K562 (cell line): ENCODE measurements at regions not wholly inside any gene's neighbourhood (a gene's known extent, or its start where the extent isn't known, plus 50 kb on each side); places are given as distances from the start of the nearest gene placed in this dataset.

Source experiments
- ATAC-seq: fragments of 200-7000 bp; cut with Tn5 transposase; 3 replicates; pipeline ENCODE4 v1.9.1; 2020; ENCODE audit warnings: moderate library complexity
- BruUV-seq: library from RNA; stranded (reverse); fragments of 400-500 nt; replicated peaks from 2 replicates; lab custom pipeline; 2021; lab: Mats Ljungman, UMichigan
- CTCF ChIA-PET: fragments of 300-600 bp; formaldehyde crosslinking; extraction: SDS; loops from one replicate; lab custom pipeline; 2021; ENCODE audit warnings: low intra/inter-chr PET ratio; lab: Yijun Ruan, JAX
- POLR2A ChIA-PET: fragments of 300-600, 350-650 bp; sonication (Branson Sonifier 250); formaldehyde crosslinking; extraction: SDS; loops from one replicate; lab custom pipeline; 2021; ENCODE audit warnings: antibody characterized with exemption, inconsistent platforms; lab: Yijun Ruan, JAX
- DNase-seq, 4 experiments: peaks; one replicate each; pipeline versions ENCODE4 v3.0.0 to v3.0.0-alpha.2; 2011 to 2018; ENCODE audit warnings: low spot score in 3 of 4, mixed read lengths in 3 of 4; ENCODE audit errors: extremely low read depth in 1 of 4
- FAIRE-seq: peaks from 2 replicates; lab custom pipeline; 2011; peaks lifted over from hg19 to GRCh38; lab: Jason Lieb, UNC
- H2AFZ ChIP-seq: 2 replicates; pipeline ENCODE4 v1.6.0; 2011; ENCODE audit warnings: low read depth, low read length, control low read depth, inconsistent platforms
- H3K27ac ChIP-seq: fragments of 200-600 bp; 3 replicates; pipeline ENCODE4 v1.8.0; 2011; ENCODE audit warnings: low read depth, mild to moderate bottlenecking, control low read depth, inconsistent platforms, low read length, moderate library complexity, mixed read lengths; ENCODE audit errors: extremely low read depth
- H3K27me3 ChIP-seq, 2 experiments: fragments of 300-600 bp in 1 of 2; 2 replicates in 1 of 2; 3 replicates in 1 of 2; pipeline versions ENCODE4 v1.6.0 to v1.8.0; 2011; ENCODE audit warnings: inconsistent platforms in 2 of 2, low read length in 2 of 2, mild to moderate bottlenecking in 1 of 2, mixed read lengths in 1 of 2, moderate library complexity in 1 of 2; ENCODE audit not compliant: control insufficient read depth in 2 of 2, insufficient read depth in 2 of 2
- H3K36me3 ChIP-seq: fragments of 300-600 bp; 3 replicates; pipeline ENCODE4 v1.8.0; 2011; ENCODE audit warnings: mild to moderate bottlenecking, low read length, inconsistent platforms; ENCODE audit not compliant: control insufficient read depth, insufficient read depth
- H3K4me1 ChIP-seq, 2 experiments: fragments of 200-600 bp in 1 of 2; replicated peaks in 1 of 2; 2 replicates in 1 of 2; 3 replicates in 1 of 2; pipeline versions ENCODE4 v1.5.1 to v1.8.0; 2011; ENCODE audit warnings: inconsistent platforms in 2 of 2, low read length in 2 of 2, mild to moderate bottlenecking in 1 of 2, mixed read lengths in 1 of 2, moderate library complexity in 1 of 2; ENCODE audit not compliant: control insufficient read depth in 2 of 2, insufficient read depth in 2 of 2
- H3K4me2 ChIP-seq: 2 replicates; pipeline ENCODE4 v1.6.1; 2011; ENCODE audit warnings: low read length, control low read depth, inconsistent platforms, mixed read lengths; ENCODE audit not compliant: insufficient read depth
- H3K4me3 ChIP-seq: fragments of 200-600 bp; sonication (generic), shearing (Covaris generic); 2 replicates; pipeline ENCODE4 v1.5.1; 2016; ENCODE audit warnings: control low read depth, inconsistent platforms
- H3K79me2 ChIP-seq: fragments of 200-600 bp; 3 replicates; pipeline ENCODE4 v1.8.0; 2011; ENCODE audit warnings: low read length, inconsistent platforms; ENCODE audit not compliant: control insufficient read depth, insufficient read depth
- H3K9ac ChIP-seq, 2 experiments: 2 replicates each; pipeline versions ENCODE4 v1.6.0 to v1.6.1; 2011; ENCODE audit warnings: low read depth in 2 of 2, low read length in 2 of 2, control low read depth in 1 of 2, inconsistent platforms in 1 of 2, mild to moderate bottlenecking in 1 of 2, mixed read lengths in 1 of 2; ENCODE audit not compliant: insufficient read depth in 1 of 2
- H3K9me1 ChIP-seq: one replicate; pipeline ENCODE4 v1.6.0; 2011; ENCODE audit warnings: inconsistent platforms, mild to moderate bottlenecking, low read length, moderate library complexity; ENCODE audit not compliant: control insufficient read depth, insufficient read depth
- H3K9me3 ChIP-seq: replicated peaks from 2 replicates; pipeline ENCODE4 v1.5.1; 2011; ENCODE audit warnings: low read depth, low read length, inconsistent platforms; ENCODE audit not compliant: control insufficient read depth, insufficient read depth
- H4K20me1 ChIP-seq: replicated peaks from 2 replicates; pipeline ENCODE4 v1.6.1; 2011; ENCODE audit warnings: low read length, inconsistent platforms, mixed read lengths; ENCODE audit not compliant: control insufficient read depth, insufficient read depth
- CTBP1 ChIP-seq: fragments of 450-650 bp; IDR thresholded peaks from 2 replicates; pipeline ENCODE4 v1.6.1; 2016; ENCODE audit warnings: borderline replicate concordance
- FOXA3 ChIP-seq, 2 experiments: fragments of 450-650 bp in 1 of 2; sonication (generic) in 1 of 2; formaldehyde crosslinking; IDR thresholded peaks in 1 of 2; conservative IDR thresholded peaks in 1 of 2; 2 replicates each; pipeline versions ENCODE4 v1.4.0 to v1.8.0; 2020 to 2022; ENCODE audit warnings: mild to moderate bottlenecking in 2 of 2, missing genetic modification reagents in 1 of 2
- NR2F6 ChIP-seq: fragments of 450-650 bp; formaldehyde crosslinking; IDR thresholded peaks from 2 replicates; pipeline ENCODE4 v1.4.0; 2020; ENCODE audit warnings: mild to moderate bottlenecking
- RBFOX2 ChIP-seq: fragments of 200-400 bp; formaldehyde crosslinking; IDR thresholded peaks from 2 replicates; pipeline ENCODE4 v1.6.1; 2017; ENCODE audit warnings: low read depth, mild to moderate bottlenecking, low read length, moderate library complexity
- RCOR1 ChIP-seq, 2 experiments: IDR thresholded peaks; 2 replicates each; pipeline ENCODE4 v1.6.1; 2012; ENCODE audit warnings: low read depth in 2 of 2, low read length in 2 of 2, borderline replicate concordance in 1 of 2, improper control_type of control experiment in 1 of 2
- ZNF561 ChIP-seq: fragments of 450-650 bp; formaldehyde crosslinking; conservative IDR thresholded peaks from 2 replicates; pipeline ENCODE4 v1.4.0; 2020; ENCODE audit warnings: mild to moderate bottlenecking, moderate library complexity
- WGBS: fragments of 100-300 bp; shearing (Covaris generic); methylation state at CpG from one replicate; pipeline ENCODE4 v1.1.6; 2016; ENCODE audit warnings: low coverage, mixed read lengths; ENCODE audit not compliant: insufficient coverage; ENCODE audit errors: missing lambda C conversion rate; 5-methylcytosine and 5-hydroxymethylcytosine counted together
- in situ Hi-C: fragments of 300-500 bp; cut with MboI; formaldehyde crosslinking; loops from 4 replicates; pipeline ENCODE4 v1.15.0; 2018; ENCODE audit warnings: inconsistent platforms, mixed read lengths
- intact Hi-C: fragments of 100-400 bp; cut with micrococcal nuclease; formaldehyde crosslinking; loops from 2 replicates; pipeline ENCODE4 v1.14.2; 2022

DNA sequence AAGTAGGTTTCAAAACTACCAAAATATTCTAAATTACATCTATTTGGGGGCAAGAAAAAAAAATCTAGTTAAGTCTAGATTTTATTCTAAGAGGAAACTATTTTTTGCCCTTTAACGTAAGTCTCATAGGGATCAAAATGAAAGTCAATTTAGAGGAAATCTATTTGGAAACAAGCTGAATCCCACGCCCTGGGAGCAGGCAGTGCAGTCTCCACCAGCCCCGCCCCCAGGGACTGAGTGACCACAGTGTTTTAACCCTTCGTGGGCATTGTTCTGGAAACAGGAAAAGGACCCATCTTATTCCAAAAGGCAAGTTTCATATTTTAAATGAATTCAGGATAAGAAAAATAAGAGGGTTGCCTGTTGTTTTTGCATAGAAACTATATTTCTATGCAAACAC, 209.7 kb downstream of the SPRY2 start:
- ChIA-PET CTCF (no interaction called here), POLR2A (no interaction called here)
- WGBS = 0% methylated on average over 4 of the region's 4 CpGs
- no peak for DNase-seq
- Histone ChIP-seq H3K27ac (no peak overlapping the region), H4K20me1 (no peaks in the 10 kb centered on the region), H3K36me3 (no peaks in the 10 kb centered on the region), H3K9me3 (no peaks in the 10 kb centered on the region), H3K4me1 (no peaks in the 10 kb centered on the region), H3K9me1 (no peaks in the 10 kb centered on the region), H3K27me3 (no peaks in the 10 kb centered on the region), H3K9ac (no peak overlapping the region), H2AFZ (no peak overlapping the region), H3K4me2 (no peak overlapping the region), H3K79me2 (no peaks in the 10 kb centered on the region), H3K4me3 (no peak overlapping the region)
- TF ChIP-seq RCOR1 (IDR thresholded peaks at IDR 0.05; ENCODE audit: borderline replicate concordance in 1 of 2, low read depth in 2 of 2, low read length in 2 of 2) (no peak), NR2F6 (CRISPR knock-in tag) (no peak)
- intact Hi-C loops (no loop called here), in situ Hi-C loops (no loop called here)
- FAIRE-seq = no peak
- no peak for ATAC-seq
- BruUV-seq = no TSS peak

DNA sequence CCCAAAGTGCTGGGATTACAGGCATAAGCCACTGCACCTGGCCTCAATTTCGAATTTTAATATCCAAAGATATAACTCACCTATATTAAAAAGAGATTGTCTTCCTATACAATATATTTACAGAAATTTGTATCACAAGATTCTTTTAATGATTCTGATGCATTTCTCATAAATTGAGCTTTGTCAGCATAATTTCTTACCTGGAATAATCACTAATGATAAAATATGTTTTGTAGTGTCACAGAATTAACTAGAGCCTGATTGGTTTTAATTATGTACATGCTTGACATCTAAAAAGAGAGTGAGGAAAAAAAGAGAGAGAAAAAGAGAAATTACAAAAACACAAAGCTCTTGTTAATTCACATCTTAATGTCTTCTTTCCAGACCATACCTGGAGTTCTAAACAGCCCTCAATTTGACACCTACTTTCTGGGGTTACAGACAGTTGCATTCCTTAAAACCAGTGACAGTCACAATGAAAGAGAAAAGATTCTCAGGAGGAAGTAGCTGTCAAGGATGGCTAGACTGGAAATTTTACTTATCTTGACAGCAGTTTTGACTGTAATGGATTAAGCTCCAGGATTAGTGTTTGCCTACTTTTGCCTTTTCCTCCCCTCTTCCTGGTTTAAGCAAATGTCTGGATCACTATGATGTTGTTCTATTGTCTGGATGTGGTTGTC, 214.4 kb downstream of the SPRY2 start:
- ChIA-PET POLR2A (no interaction called here), CTCF (no interaction called here)
- no TSS peak for BruUV-seq
- Histone ChIP-seq H3K79me2 (no peaks in the 10 kb centered on the region), H3K27ac (no peak overlapping the region), H2AFZ (no peak overlapping the region), H3K9me1 (no peaks in the 10 kb centered on the region), H3K4me1 (no peaks in the 10 kb centered on the region), H3K36me3 (no peaks in the 10 kb centered on the region), H3K4me3 (no peak overlapping the region), H3K4me2 (no peak overlapping the region), H3K9ac (no peak overlapping the region), H4K20me1 (no peaks in the 10 kb centered on the region), H3K9me3 (no peaks in the 10 kb centered on the region), H3K27me3 (no peaks in the 10 kb centered on the region)
- intact Hi-C loops (no loop called here), in situ Hi-C loops (no loop called here)
- FAIRE-seq = no peak
- DNase-seq = no peak
- no peak for ATAC-seq
- WGBS = 0% methylated on average over 1 of the region's 1 CpG
- TF ChIP-seq CTBP1 = no peak
- TF ChIP-seq FOXA3 (CRISPR knock-in tag; conservative IDR thresholded peaks at IDR 0.05 in 1 of 2, IDR thresholded peaks at IDR 0.05 in 1 of 2) = no peak
- TF ChIP-seq RBFOX2 = no peak
- TF ChIP-seq ZNF561 (CRISPR knock-in tag) = no peak
